ENCODE measurements at regions not wholly inside any gene's neighbourhood (a gene's known extent, or its start where the extent isn't known, plus 50 kb on each side); places are given as distances from the start of the nearest gene placed in this dataset.
"Not testable (repeated sequence)": the region's sequence is repeated elsewhere in the genome, so short reads cannot be mapped to it uniquely, and the experiment has no call there.

DNA sequence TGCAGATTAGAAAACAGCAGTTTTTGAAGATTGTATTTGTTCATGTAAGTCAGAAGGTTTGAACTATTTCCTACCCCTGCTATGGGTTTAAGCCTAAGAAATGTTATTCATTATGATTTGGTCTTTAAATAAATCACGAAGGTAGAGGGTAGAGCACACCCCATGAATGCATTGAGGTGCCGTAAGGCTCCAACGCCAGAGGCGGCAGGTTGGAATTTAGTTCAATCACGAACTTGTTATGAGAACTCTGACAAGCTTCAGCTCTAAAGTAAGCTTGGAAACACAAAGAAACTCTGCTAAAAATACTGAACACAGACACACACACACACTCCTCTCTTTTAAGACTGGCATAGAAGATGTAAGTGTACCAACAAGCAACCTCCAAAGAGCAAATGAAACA is 2974.6 kb upstream of the OR11H1 start:
- TF ChIP-seq CTCF (IDR thresholded peaks at IDR 0.05 in 4 of 5, conservative IDR thresholded peaks at IDR 0.05 in 1 of 5); POLR2A (IDR thresholded peaks at IDR 0.05): not testable (repeated sequence)

Data from gastrocnemius medialis (tissue), 4 donors.